HG03139 (cell line): ENCODE measurements at regions not wholly inside any gene's neighbourhood (a gene's known extent, or its start where the extent isn't known, plus 50 kb on each side); places are given as distances from the start of the nearest gene placed in this dataset.

Experiments used
- ATAC-seq: cut with Tn5 transposase; IDR thresholded peaks from one replicate; pipeline ENCODE4 v1.9.1; 2021; ENCODE audit not compliant: unreplicated experiment

- ATAC-seq: no peak
These were observed 52.6 kb upstream of the ASB17 start for GRCh38 chr1:75984781-75985180.

GRCh38 chr1:75985827-75986226 lies 53.6 kb upstream of the ASB17 start:
- ATAC-seq: peak; percentile 84

GRCh38 chr1:75986478-75986877 lies 54.3 kb upstream of the ASB17 start:
- no peak for ATAC-seq

GRCh38 chr1:75989121-75989520 lies 56.9 kb upstream of the ASB17 start:
- no peak for ATAC-seq

GRCh38 chr1:75990686-75991085 lies 58.5 kb upstream of the ASB17 start:
- ATAC-seq: no peak

GRCh38 chr1:75991497-75992114 lies 59.4 kb upstream of the ASB17 start:
- ATAC-seq: peak; percentile 71

- no peak for ATAC-seq
These were observed 60.1 kb upstream of the ASB17 start for GRCh38 chr1:75992312-75992711.

- ATAC-seq: no peak
These were observed 61.5 kb upstream of the ASB17 start for GRCh38 chr1:75993661-75994060.

- ATAC-seq: no peak
These were observed 64.0 kb upstream of the ASB17 start for GRCh38 chr1:75996196-75996595.

- ATAC-seq: no peak
These were observed 66.8 kb upstream of the ASB17 start for GRCh38 chr1:75999034-75999433.

- ATAC-seq: no peak
These were observed 70.6 kb upstream of the ST6GALNAC3 start for GRCh38 chr1:76003946-76004345.

GRCh38 chr1:76005765-76006164 lies 68.8 kb upstream of the ST6GALNAC3 start:
- ATAC-seq: no peak

- ATAC-seq: no peak
These were observed 68.3 kb upstream of the ST6GALNAC3 start for GRCh38 chr1:76006234-76006633.

GRCh38 chr1:76010802-76011201 lies 63.7 kb upstream of the ST6GALNAC3 start:
- ATAC-seq: no peak

GRCh38 chr1:76012341-76013205 lies 62.0 kb upstream of the ST6GALNAC3 start:
- ATAC-seq: no peak

GRCh38 chr1:76013206-76013581 lies 61.4 kb upstream of the ST6GALNAC3 start:
- no peak for ATAC-seq

GRCh38 chr1:76015478-76016103 lies 59.0 kb upstream of the ST6GALNAC3 start:
- no peak for ATAC-seq

- no peak for ATAC-seq
These were observed 56.5 kb upstream of the ST6GALNAC3 start for GRCh38 chr1:76018045-76018444.

- no peak for ATAC-seq
These were observed 52.7 kb upstream of the ST6GALNAC3 start for GRCh38 chr1:76021846-76022245.

- no peak for ATAC-seq
These were observed 50.7 kb upstream of the ST6GALNAC3 start for GRCh38 chr1:76023669-76024435.
